OCI-LY3 (cell line): ENCODE measurements at regions not wholly inside any gene's neighbourhood (a gene's known extent, or its start where the extent isn't known, plus 50 kb on each side); places are given as distances from the start of the nearest gene placed in this dataset.

ENCODE experiments used
- CTCF ChIP-seq: fragments of 200-600, 300-600 bp; sonication (generic); IDR thresholded peaks from 2 replicates; pipeline ENCODE4 v1.5.1; 2014; ENCODE audit warnings: antibody characterized with exemption, low read length, low read depth
- EZH2phosphoT487 ChIP-seq: fragments of 200-600 bp; shearing (Covaris generic); IDR thresholded peaks from 2 replicates; pipeline ENCODE4 v1.6.1; 2018; ENCODE audit warnings: antibody characterized with exemption, mixed run types, low read depth

GRCh38 chr13:46491641-46492040 lies 61.3 kb upstream of the LRCH1 start:
- TF ChIP-seq CTCF (no peak), EZH2phosphoT487 (no peak)
